ENCODE measurements at regions not wholly inside any gene's neighbourhood (a gene's known extent, or its start where the extent isn't known, plus 50 kb on each side); places are given as distances from the start of the nearest gene placed in this dataset.

DNA sequence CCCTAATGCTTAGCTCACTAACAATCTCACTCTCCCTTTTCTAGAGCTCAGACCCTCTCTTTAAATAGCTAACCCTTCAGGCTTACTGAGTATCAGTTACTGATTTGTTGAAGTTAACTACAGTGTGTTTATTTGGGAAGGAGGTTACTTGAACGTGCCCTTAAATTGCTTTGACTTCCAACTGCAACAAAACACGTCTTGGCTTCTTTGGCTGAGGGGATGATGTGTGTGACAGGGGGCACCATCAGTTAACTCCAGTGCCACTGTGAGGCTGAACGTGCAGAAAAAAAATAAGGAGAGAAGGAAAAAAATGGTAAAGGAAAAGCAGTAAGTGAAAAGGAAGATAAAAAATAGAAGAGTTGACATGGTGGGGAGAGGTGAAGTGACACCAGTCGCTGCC lies 75.1 kb upstream of the NRIP1 start:
- H3K27ac Mint-ChIP-seq, result no peak overlapping the region
- no peaks in the 10 kb centered on the region for H3K36me3 Mint-ChIP-seq (ENCODE audit: low read depth)
- peaks cover 16% of the 10 kb centered on the region for H3K27me3 Mint-ChIP-seq
- no peak overlapping the region for H3K4me3 Mint-ChIP-seq
- H3K9me3 Mint-ChIP-seq, result no peaks in the 10 kb centered on the region
- H3K4me1 Mint-ChIP-seq (ENCODE audit: low read depth), result no peaks in the 10 kb centered on the region

DNA sequence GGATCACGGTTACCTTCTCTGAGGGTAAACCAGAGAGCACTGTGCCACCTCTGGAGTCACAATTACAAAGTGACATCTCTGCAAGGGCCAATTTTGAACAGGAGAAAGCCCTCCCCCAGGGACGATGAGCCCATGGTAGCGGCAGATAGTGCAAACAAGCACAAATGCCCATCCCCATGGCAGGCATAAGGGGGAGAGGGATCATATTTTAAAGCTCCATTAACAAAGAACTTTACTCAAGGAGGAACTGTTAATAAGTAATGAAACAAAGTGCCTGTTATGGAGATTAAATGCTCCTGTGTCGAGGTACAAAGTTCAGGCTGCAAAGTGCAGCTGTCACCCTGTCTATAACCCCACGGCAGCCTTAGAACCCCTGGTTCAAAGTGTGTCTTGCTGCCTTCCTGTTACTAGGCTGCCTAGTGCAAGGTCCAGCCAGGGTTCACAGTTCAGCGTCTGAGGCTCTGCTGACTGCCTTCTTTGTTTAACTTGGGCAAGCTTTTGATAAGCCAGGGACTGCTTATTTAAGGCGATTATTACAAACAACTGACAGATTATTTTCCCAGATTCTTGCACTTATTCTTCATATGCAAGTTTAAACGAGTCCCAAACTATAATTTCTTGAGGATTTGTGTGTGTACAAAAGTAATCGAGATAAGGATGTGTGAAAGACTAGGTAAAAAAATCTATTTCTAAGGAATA lies 75.7 kb upstream of the NRIP1 start:
- H3K4me1 Mint-ChIP-seq (ENCODE audit: low read depth), result no peaks in the 10 kb centered on the region
- H3K36me3 Mint-ChIP-seq (ENCODE audit: low read depth), result no peaks in the 10 kb centered on the region
- H3K4me3 Mint-ChIP-seq, result no peak overlapping the region
- H3K27ac Mint-ChIP-seq, result no peak overlapping the region
- no peaks in the 10 kb centered on the region for H3K9me3 Mint-ChIP-seq
- H3K27me3 Mint-ChIP-seq, result peaks cover 16% of the 10 kb centered on the region

DNA sequence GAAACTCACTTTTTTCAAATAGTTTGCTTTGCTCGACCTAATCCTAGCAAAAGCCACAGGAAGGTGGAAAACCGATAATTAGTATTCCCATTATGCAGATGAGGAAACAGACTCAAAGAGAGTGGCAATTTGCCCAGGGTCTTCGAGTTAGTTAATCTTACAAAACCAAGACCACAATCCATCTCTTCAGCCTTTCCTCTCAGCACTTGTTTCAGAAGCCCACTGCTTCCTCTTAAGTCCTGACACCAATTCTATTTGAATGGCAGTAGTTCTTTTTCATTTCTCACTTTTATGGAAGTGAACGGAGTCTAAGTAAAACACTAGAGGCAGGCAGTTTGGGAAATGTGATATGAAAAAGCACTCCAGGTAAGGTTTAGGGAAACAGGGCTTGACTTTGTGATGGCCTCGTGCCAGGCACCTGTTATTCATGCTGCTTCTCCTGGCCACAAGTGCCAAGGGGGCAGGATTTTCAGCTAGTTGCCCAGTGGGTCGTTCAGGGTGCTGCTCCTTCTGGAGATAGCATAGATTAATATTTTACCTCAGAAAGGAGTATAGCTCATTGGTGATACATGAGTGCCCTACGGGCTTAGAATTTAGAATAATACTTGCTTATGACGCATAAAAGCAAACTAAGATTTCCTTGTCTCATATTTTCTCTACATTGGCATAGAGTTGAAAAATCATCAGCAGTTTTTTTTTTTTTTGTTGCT lies 76.6 kb upstream of the NRIP1 start:
- Mint-ChIP-seq H3K36me3 (ENCODE audit: low read depth) (no peaks in the 10 kb centered on the region), H3K9me3 (no peaks in the 10 kb centered on the region), H3K27ac (no peak overlapping the region), H3K4me3 (no peak overlapping the region), H3K27me3 (peaks cover 16% of the 10 kb centered on the region), H3K4me1 (ENCODE audit: low read depth) (no peaks in the 10 kb centered on the region)

DNA sequence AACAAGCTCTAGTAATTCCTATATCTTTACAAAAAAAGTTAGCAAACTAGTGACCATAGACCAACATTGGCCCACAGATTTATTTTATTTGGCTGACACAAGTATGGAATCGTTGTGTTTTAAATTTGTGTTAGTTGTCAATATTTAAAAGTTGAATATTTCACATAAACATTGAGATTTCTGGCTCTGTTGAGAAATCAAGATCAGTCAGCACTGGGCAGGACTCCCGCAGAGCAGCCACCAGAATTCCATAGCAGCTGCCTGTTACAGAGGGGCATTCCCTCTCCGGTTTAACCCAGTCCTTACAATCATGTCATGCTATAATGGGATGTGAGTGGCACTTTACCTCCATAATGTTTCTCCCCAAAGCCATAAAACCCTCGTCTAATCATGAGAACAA lies 79.2 kb upstream of the NRIP1 start:
- no peaks in the 10 kb centered on the region for H3K4me1 Mint-ChIP-seq (ENCODE audit: low read depth)

DNA sequence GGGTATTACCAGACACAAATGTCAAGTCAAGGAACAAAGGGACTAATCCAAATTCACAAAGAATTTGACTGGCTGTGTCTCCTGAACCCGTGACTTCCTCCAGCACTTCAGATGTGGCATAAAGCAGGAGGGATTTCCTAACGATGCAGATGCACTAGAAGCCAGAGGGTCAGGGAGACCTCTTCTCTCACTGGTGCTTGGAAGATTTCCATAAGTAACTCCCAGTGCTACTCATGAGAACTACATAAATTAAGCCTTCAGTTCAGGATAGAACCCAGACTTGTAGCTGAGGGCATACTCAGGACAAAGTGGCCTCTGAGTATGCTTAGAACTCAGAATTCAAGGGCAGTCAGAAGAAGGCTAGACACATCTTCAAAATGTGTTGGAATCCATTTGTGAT lies 83.6 kb upstream of the NRIP1 start:
- Mint-ChIP-seq H3K9me3 (no peaks in the 10 kb centered on the region), H3K36me3 (ENCODE audit: low read depth) (no peaks in the 10 kb centered on the region)

More for the DNA sequence above, 79.2 kb upstream of the NRIP1 start:
- H3K9me3 Mint-ChIP-seq, result no peaks in the 10 kb centered on the region
- no peak overlapping the region for H3K27ac Mint-ChIP-seq
- no peaks in the 10 kb centered on the region for H3K36me3 Mint-ChIP-seq (ENCODE audit: low read depth)
- H3K4me3 Mint-ChIP-seq, result no peak overlapping the region
- peaks cover 9% of the 10 kb centered on the region for H3K27me3 Mint-ChIP-seq

DNA sequence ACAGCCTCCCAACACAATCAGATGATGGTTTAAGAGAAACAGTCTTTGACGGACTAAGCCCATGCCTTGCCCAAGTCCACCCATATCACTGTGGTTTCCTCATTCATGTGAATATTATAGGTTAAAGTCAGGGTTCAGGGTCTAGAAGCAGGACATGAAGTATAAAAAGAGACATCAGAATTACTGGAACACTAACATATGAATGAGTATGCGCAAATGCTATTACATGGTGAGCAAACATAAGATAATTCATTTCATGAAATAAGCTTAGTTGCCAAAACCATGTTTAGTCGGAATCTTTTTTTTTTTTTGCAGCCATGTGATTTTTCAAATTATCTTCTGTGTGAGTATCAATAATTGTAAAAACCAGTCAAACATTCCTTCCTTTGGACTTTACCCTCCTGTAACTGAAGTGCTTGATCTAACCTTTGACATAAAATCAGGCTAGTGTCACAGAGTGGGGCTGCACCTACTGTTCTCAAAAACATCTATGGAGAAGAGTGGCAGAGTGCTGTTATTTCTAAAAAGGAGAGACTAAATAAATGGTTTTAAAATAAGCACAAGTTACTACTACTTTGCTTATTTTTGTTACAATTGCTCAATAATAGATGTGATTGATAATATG lies 84.9 kb upstream of the NRIP1 start:
- H3K27me3 Mint-ChIP-seq, result no peaks in the 10 kb centered on the region
- H3K4me1 Mint-ChIP-seq (ENCODE audit: low read depth), result peaks cover 1% of the 10 kb centered on the region
- H3K9me3 Mint-ChIP-seq, result no peaks in the 10 kb centered on the region
- H3K36me3 Mint-ChIP-seq (ENCODE audit: low read depth), result no peaks in the 10 kb centered on the region
- no peak overlapping the region for H3K4me3 Mint-ChIP-seq
- H3K27ac Mint-ChIP-seq, result no peak overlapping the region

More for the DNA sequence above, 83.6 kb upstream of the NRIP1 start:
- Mint-ChIP-seq H3K4me3 (no peak overlapping the region), H3K4me1 (ENCODE audit: low read depth) (no peaks in the 10 kb centered on the region), H3K27ac (no peak overlapping the region), H3K27me3 (no peaks in the 10 kb centered on the region)

DNA sequence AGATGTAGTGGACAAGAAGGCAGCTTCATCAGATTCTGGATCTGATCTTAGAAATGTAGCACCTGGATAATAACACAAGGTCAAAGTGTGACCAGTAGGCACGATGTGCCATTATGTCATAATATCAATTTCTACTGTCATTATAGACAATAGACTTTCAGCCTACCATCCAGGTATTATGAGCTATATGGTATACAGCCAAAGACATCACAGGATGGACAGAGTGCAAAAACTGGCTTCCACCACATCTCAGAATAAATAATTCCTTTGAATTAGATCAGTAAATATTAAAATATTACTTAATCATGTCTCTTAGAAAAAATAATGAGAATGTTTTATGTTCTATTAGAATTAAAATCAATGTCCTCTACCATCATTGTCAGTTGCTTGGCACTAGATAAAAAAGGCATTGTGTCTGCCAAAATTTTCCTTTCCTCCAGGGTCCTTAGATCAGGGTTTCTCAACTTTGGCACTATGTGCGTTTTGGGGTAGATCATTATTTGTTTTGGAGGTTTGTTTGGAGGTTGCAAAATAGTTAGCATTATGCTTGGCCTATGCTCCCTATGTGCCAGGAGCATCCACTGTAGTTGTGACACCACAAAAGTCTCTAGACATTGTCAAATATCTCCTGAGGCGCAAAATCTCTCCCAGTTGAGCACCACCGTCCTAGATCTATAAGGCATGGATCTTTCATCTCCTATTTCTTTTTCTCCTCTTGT lies 86.7 kb upstream of the NRIP1 start:
- H3K27me3 Mint-ChIP-seq, result no peaks in the 10 kb centered on the region
- no peak overlapping the region for H3K4me3 Mint-ChIP-seq
- H3K27ac Mint-ChIP-seq, result no peak overlapping the region
- no peaks in the 10 kb centered on the region for H3K36me3 Mint-ChIP-seq (ENCODE audit: low read depth)
- no peaks in the 10 kb centered on the region for H3K9me3 Mint-ChIP-seq
- H3K4me1 Mint-ChIP-seq (ENCODE audit: low read depth), result peaks cover 4% of the 10 kb centered on the region

DNA sequence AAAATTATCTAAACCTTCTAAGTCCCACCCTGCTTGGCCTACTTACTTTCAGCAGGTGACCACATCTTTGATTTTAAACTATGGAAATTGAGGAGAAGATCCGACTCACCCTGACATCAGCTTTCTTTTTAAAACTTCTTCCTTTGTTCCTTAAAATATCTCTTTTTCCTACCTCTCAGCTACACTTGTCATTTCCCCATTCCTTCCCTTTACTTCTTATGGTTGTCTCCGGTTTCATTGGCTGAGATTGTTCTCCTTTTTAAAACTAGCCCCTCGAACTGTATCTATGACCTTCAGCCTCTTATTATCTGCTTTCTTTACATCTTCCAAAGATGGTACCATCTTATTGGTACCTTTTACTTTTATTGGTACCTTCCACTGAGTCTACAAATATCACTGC lies 87.8 kb upstream of the NRIP1 start:
- peaks cover 4% of the 10 kb centered on the region for H3K4me1 Mint-ChIP-seq (ENCODE audit: low read depth)

DNA sequence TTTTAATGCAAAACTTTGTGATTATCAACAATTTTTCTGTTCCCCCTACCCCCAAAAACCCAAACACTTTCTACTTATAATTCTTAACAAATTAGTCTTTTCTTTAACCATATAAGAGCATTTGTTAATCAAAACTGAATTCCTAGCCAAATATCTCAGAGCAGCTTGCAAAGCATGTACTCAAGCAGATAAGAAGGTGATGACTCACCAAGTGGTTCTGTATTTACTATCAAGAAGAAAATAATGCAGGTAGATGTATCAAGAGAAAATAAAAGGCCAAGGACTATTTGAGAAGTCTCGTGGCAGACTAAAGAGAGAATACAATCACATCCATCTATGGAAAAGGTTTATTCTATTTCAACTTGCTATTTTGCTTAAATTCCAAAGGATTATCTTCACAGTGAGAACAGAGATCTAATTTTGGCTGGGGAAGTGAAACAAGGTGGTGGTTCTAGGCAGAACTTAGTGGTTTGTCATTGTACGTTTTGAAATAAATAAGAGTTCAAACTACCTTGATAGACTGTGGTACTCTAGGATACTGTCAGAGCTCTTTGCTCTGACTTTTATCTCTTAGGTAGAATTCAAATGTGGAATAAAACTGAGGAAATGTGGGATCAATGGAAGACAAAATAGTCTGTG lies 94.7 kb upstream of the NRIP1 start:
- peaks cover 8% of the 10 kb centered on the region for H3K27me3 Mint-ChIP-seq
- peaks cover 2% of the 10 kb centered on the region for H3K9me3 Mint-ChIP-seq
- peaks cover 14% of the 10 kb centered on the region for H3K4me1 Mint-ChIP-seq (ENCODE audit: low read depth)
- no peak overlapping the region for H3K27ac Mint-ChIP-seq
- no peak overlapping the region for H3K4me3 Mint-ChIP-seq
- H3K36me3 Mint-ChIP-seq (ENCODE audit: low read depth), result no peaks in the 10 kb centered on the region

More for the DNA sequence above, 87.8 kb upstream of the NRIP1 start:
- Mint-ChIP-seq H3K9me3 (peaks cover 2% of the 10 kb centered on the region), H3K27me3 (no peaks in the 10 kb centered on the region), H3K27ac (no peak overlapping the region), H3K36me3 (ENCODE audit: low read depth) (no peaks in the 10 kb centered on the region), H3K4me3 (no peak overlapping the region)

DNA sequence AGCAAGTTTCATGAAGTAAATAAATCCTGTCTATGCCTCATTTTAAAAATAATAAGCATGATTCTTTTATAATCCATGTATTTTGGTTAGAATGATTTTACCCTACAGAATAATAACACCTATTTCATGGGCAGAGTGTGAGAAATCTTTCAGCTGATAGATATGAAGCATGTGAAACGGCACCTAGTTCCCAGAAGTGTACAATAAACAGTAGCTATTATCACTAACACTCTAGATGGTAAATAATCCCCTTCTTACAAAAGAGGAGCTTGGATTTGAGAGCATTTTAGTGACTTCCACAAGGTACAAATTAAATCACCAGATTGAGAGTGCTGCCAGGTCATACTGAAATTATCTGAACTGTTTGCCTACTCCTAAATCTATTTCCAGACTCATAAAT lies 95.3 kb upstream of the NRIP1 start:
- peaks cover 8% of the 10 kb centered on the region for H3K27me3 Mint-ChIP-seq
- H3K27ac Mint-ChIP-seq, result no peak overlapping the region
- peaks cover 2% of the 10 kb centered on the region for H3K9me3 Mint-ChIP-seq
- no peaks in the 10 kb centered on the region for H3K36me3 Mint-ChIP-seq (ENCODE audit: low read depth)
- H3K4me1 Mint-ChIP-seq (ENCODE audit: low read depth), result peaks cover 10% of the 10 kb centered on the region
- no peak overlapping the region for H3K4me3 Mint-ChIP-seq

DNA sequence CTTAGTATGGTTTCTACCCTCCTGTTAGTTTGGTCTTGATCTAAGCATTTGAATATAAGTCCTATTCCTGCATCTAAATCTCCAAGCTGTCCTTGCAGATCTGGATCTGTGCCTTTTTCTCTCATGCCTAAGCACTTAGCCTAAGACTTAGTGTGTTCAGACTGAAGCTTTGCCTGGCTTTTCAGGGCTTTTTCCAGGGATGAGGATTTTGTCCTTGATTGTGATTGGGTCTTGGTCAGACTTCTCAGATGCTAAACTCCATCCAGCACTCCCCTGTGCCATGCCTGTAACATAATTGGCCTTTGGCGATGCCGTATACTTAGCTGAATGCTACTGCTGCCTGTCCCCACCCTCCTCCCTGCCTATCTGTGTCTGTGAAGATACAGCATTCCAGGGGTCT lies 98.1 kb upstream of the NRIP1 start:
- no peak overlapping the region for H3K4me3 Mint-ChIP-seq
- H3K36me3 Mint-ChIP-seq (ENCODE audit: low read depth), result no peaks in the 10 kb centered on the region
- no peak overlapping the region for H3K27ac Mint-ChIP-seq
- H3K9me3 Mint-ChIP-seq, result no peaks in the 10 kb centered on the region
- H3K27me3 Mint-ChIP-seq, result peaks cover 8% of the 10 kb centered on the region
- peaks cover 10% of the 10 kb centered on the region for H3K4me1 Mint-ChIP-seq (ENCODE audit: low read depth)

DNA sequence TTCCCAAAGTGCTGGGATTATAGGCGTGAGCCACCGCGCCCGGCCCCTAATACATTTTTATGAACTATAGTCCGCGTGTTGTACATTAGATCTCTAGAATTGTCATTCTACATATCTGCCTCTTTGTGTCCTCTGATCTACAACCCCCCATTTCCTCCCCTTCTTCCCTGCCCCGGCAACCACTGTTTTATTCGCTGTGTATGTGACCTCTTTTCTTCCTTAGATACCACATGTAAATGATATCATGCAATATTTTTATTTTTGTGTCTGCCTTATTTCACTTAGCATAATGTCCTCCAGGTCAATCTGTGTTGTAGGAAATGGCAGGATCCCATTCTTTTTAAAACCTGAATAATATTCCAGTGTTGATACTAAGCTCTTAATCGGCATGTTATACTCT lies 99.5 kb upstream of the NRIP1 start:
- Mint-ChIP-seq H3K27ac (no peak overlapping the region), H3K4me1 (ENCODE audit: low read depth) (peaks cover 9% of the 10 kb centered on the region), H3K4me3 (no peak overlapping the region), H3K36me3 (ENCODE audit: low read depth) (no peaks in the 10 kb centered on the region), H3K9me3 (no peaks in the 10 kb centered on the region), H3K27me3 (peaks cover 8% of the 10 kb centered on the region)

DNA sequence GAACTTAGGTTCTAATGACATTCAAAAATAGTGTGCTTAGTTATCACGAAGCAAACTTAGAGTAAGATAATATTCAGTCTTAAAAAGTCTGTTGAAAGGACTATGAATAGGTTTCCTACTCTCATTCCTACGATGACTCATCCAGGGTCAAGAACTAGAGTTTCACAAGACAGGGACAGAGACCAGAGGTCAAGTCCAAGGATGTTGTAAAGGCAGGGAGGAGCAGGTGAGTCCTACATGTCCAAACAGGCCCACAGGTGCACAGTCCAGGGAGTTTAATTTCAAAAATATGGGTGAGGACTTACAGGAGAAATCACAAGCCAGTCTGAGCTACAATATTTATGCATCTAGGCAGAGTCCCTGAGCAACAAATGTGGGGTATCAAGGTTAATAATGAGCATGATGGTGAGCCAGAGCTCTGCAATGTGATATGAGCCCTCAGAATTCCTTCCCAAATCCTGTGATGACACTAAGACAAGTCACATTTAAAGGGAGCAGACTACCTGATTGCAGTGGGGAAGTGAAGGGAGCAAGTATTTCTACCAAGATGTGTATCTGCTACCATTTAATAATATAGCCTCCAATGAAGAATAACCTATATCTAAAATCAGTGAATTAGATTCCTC lies 100.0 kb upstream of the NRIP1 start:
- Mint-ChIP-seq H3K4me1 (ENCODE audit: low read depth) (peaks cover 4% of the 10 kb centered on the region), H3K9me3 (no peaks in the 10 kb centered on the region), H3K27ac (no peak overlapping the region), H3K4me3 (no peak overlapping the region), H3K27me3 (peaks cover 8% of the 10 kb centered on the region), H3K36me3 (ENCODE audit: low read depth) (no peaks in the 10 kb centered on the region)

DNA sequence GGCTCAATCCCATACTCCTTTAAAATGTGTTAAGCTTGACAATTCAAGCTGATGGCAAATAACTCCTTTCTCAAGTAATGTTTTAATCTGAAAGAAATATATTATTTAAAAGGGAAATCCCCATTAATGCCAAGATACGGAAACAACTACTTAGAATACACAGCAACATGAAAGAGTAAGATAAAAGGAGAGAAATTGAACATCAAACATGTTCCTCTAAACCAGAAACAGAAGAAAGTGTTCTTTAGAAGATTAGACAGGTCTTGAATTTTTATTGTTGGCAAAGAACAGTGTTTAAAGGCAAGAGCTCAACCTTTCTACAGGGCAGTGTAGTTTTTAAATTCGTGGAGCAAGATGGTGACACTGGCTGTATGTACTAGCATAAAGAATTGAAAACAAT lies 105.8 kb upstream of the NRIP1 start:
- H3K27me3 Mint-ChIP-seq, result no peaks in the 10 kb centered on the region
- no peaks in the 10 kb centered on the region for H3K9me3 Mint-ChIP-seq
- H3K4me1 Mint-ChIP-seq (ENCODE audit: low read depth), result peaks cover 5% of the 10 kb centered on the region
- H3K4me3 Mint-ChIP-seq, result no peak overlapping the region
- H3K27ac Mint-ChIP-seq, result no peak overlapping the region
- H3K36me3 Mint-ChIP-seq (ENCODE audit: low read depth), result no peaks in the 10 kb centered on the region
